ENCODE measurements at regions not wholly inside any gene's neighbourhood (a gene's known extent, or its start where the extent isn't known, plus 50 kb on each side); places are given as distances from the start of the nearest gene placed in this dataset.

GRCh38 chr12:77372494-77372893, 307.1 kb upstream of the E2F7 start:
- H3K4me3 ChIP-seq (ENCODE audit: low read depth, low read length), result no peak overlapping the region
- DNase-seq (ENCODE audit: low read depth, low spot score), result no peak
- in situ Hi-C loops (cut with HindIII; ENCODE audit: low sequenced_read_pairs), result no loop called here
- TF ChIP-seq CTCF (IDR thresholded peaks at IDR 0.05; ENCODE audit: low read depth, low read length), result no peak

- no peak for DNase-seq (ENCODE audit: low read depth, low spot score)
- H3K4me3 ChIP-seq (ENCODE audit: low read depth, low read length), result no peak overlapping the region
- no peak for TF ChIP-seq CTCF (IDR thresholded peaks at IDR 0.05; ENCODE audit: low read depth, low read length)
- in situ Hi-C loops (cut with HindIII; ENCODE audit: low sequenced_read_pairs), result no loop called here
Observed at GRCh38 chr12:77372026-77372425, 306.7 kb upstream of the E2F7 start.

DNA sequence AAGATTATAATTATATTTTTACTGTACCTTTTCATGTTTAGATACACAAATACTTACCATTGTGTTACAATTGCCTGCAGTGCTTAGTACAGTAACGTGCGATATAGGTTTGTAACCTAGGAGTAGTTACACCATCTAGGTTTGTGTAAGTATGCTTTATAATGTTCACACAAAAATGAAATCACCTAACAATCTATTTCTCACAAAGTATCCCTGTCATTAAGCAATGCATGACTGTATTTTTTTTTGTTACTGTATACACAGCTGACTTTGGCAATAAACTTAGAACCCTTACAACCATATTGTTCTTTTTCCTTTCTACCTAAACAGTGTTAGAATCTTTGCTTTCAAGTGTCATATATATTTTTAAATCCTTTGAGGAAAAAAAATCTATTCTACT, 303.0 kb upstream of the E2F7 start:
- no peak overlapping the region for H3K4me3 ChIP-seq (ENCODE audit: low read depth, low read length)
- in situ Hi-C loops (cut with HindIII; ENCODE audit: low sequenced_read_pairs), result no loop called here
- TF ChIP-seq CTCF (IDR thresholded peaks at IDR 0.05; ENCODE audit: low read depth, low read length), result no peak
- DNase-seq (ENCODE audit: low read depth, low spot score), result no peak

DNA sequence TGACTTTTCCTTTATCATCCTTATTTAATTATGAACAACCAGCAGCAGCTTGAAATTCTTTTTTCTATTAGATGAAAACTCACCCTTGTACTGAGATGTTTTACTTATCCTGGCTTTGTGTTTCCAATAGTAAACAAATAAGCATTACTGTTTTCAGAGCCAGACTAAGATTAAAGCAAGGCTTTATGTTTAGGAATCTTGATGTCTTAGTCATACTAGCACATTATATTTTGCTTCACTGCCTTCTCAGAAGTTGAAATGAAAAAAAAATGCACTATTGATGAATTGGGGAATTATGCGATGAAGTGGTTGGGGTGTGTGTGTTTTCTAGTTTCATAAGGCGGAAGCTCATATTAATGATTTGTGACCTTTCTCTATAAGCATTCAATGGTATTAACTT, 301.2 kb upstream of the E2F7 start:
- TF ChIP-seq CTCF (IDR thresholded peaks at IDR 0.05; ENCODE audit: low read depth, low read length), result no peak
- no peak overlapping the region for H3K4me3 ChIP-seq (ENCODE audit: low read depth, low read length)
- no peak for DNase-seq (ENCODE audit: low read depth, low spot score)
- in situ Hi-C loops (cut with HindIII; ENCODE audit: low sequenced_read_pairs), result no loop called here

GRCh38 chr12:77364400-77364799, 299.0 kb upstream of the E2F7 start:
- DNase-seq (ENCODE audit: low read depth, low spot score), result no peak
- no peak for TF ChIP-seq CTCF (IDR thresholded peaks at IDR 0.05; ENCODE audit: low read depth, low read length)
- H3K4me3 ChIP-seq (ENCODE audit: low read depth, low read length), result no peak overlapping the region
- in situ Hi-C loops (cut with HindIII; ENCODE audit: low sequenced_read_pairs), result no loop called here

DNA sequence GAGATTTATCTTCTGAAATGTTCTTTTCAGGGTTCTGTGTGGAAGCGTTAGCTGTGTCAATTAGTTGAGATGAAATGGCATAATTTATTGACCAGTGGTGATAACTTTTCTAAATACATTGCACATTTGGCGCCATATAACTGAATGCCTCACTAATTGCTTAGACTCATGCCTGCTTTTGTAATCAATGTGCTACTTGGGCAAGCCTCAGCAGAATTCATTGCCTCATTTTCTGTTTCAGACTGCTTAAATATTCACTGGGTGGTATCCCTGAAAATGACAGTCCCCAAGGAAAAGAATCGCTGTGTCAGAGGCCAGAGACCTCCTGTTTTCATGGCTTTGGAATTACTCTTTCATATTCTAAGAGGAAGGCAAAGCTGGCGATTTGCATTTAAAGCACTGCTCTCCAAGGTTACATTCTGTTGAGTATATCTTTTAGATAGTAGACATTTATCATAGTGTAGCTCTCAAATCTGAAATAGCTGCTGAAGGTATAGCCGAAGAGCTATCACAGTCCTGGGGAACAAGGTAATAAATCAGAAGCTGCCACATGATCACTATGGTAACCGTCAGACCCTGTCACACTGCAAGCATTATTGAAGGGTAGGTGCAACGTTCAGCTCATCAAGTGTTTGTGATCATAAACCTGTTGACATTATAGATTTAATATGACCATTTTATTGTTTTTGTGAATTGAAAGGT, 297.3 kb upstream of the E2F7 start:
- TF ChIP-seq CTCF (IDR thresholded peaks at IDR 0.05; ENCODE audit: low read depth, low read length), result no peak
- in situ Hi-C loops (cut with HindIII; ENCODE audit: low sequenced_read_pairs), result no loop called here
- no peak overlapping the region for H3K4me3 ChIP-seq (ENCODE audit: low read depth, low read length)
- DNase-seq (ENCODE audit: low read depth, low spot score), result no peak

Measured in astrocyte of the spinal cord (primary cell).